ENCODE measurements at regions not wholly inside any gene's neighbourhood (a gene's known extent, or its start where the extent isn't known, plus 50 kb on each side); places are given as distances from the start of the nearest gene placed in this dataset.

GRCh38 chr1:168372307-168372706 is 91.6 kb downstream of the TBX19 start:
- H3K36me3 Mint-ChIP-seq = no peaks in the 10 kb centered on the region
- H3K9me3 Mint-ChIP-seq = no peaks in the 10 kb centered on the region
- H3K4me1 Mint-ChIP-seq = no peaks in the 10 kb centered on the region
- no peaks in the 10 kb centered on the region for H3K27me3 Mint-ChIP-seq
- H3K4me3 Mint-ChIP-seq = no peak overlapping the region
- no peak for DNase-seq
- H3K27ac Mint-ChIP-seq = no peak overlapping the region

- no peaks in the 10 kb centered on the region for H3K9me3 Mint-ChIP-seq
- H3K27me3 Mint-ChIP-seq = no peaks in the 10 kb centered on the region
- no peak overlapping the region for H3K27ac Mint-ChIP-seq
- H3K4me3 Mint-ChIP-seq = no peak overlapping the region
- no peak for DNase-seq
- no peaks in the 10 kb centered on the region for H3K4me1 Mint-ChIP-seq
- no peaks in the 10 kb centered on the region for H3K36me3 Mint-ChIP-seq
These were observed 90.8 kb downstream of the TBX19 start for GRCh38 chr1:168371477-168371876.

- H3K36me3 Mint-ChIP-seq = no peaks in the 10 kb centered on the region
- H3K9me3 Mint-ChIP-seq = no peaks in the 10 kb centered on the region
- no peaks in the 10 kb centered on the region for H3K27me3 Mint-ChIP-seq
- no peak overlapping the region for H3K4me3 Mint-ChIP-seq
- H3K27ac Mint-ChIP-seq = no peak overlapping the region
- DNase-seq = no peak
- H3K4me1 Mint-ChIP-seq = no peaks in the 10 kb centered on the region
These were observed 89.9 kb downstream of the TBX19 start for GRCh38 chr1:168370586-168370985.

GRCh38 chr1:168369655-168370054 is 89.0 kb downstream of the TBX19 start:
- no peak overlapping the region for H3K4me3 Mint-ChIP-seq
- no peaks in the 10 kb centered on the region for H3K4me1 Mint-ChIP-seq
- no peak overlapping the region for H3K27ac Mint-ChIP-seq
- H3K36me3 Mint-ChIP-seq = no peaks in the 10 kb centered on the region
- no peak for DNase-seq
- no peaks in the 10 kb centered on the region for H3K27me3 Mint-ChIP-seq
- no peaks in the 10 kb centered on the region for H3K9me3 Mint-ChIP-seq

GRCh38 chr1:168368131-168368530 is 87.5 kb downstream of the TBX19 start:
- H3K27ac Mint-ChIP-seq = no peak overlapping the region
- no peaks in the 10 kb centered on the region for H3K27me3 Mint-ChIP-seq
- no peaks in the 10 kb centered on the region for H3K9me3 Mint-ChIP-seq
- no peak for DNase-seq
- H3K4me1 Mint-ChIP-seq = peaks cover under 1% of the 10 kb centered on the region
- H3K36me3 Mint-ChIP-seq = no peaks in the 10 kb centered on the region
- no peak overlapping the region for H3K4me3 Mint-ChIP-seq

GRCh38 chr1:168365719-168366479 is 85.2 kb downstream of the TBX19 start:
- H3K9me3 Mint-ChIP-seq = peaks cover 1% of the 10 kb centered on the region
- H3K27me3 Mint-ChIP-seq = peaks cover 3% of the 10 kb centered on the region
- H3K27ac Mint-ChIP-seq = no peak overlapping the region

More at GRCh38 chr1:168365719-168366479, 85.2 kb downstream of the TBX19 start:
- Mint-ChIP-seq H3K4me3 (no peak overlapping the region), H3K36me3 (no peaks in the 10 kb centered on the region), H3K4me1 (peaks cover 5% of the 10 kb centered on the region)
- DNase-seq = no peak
